C1 segment of cervical spinal cord (tissue), 14 donors: ENCODE measurements at regions not wholly inside any gene's neighbourhood (a gene's known extent, or its start where the extent isn't known, plus 50 kb on each side); places are given as distances from the start of the nearest gene placed in this dataset.
A peak's percentile ranks its signal among the peaks of the same experiment; 100 is the strongest.
"Not testable (repeated sequence)": the region's sequence is repeated elsewhere in the genome, so short reads cannot be mapped to it uniquely, and the experiment has no call there.

Experiments used
- DNase-seq, 14 donors: peaks; one replicate each; lab custom pipeline; 2025; lab: John Stamatoyannopoulos, UW

DNA sequence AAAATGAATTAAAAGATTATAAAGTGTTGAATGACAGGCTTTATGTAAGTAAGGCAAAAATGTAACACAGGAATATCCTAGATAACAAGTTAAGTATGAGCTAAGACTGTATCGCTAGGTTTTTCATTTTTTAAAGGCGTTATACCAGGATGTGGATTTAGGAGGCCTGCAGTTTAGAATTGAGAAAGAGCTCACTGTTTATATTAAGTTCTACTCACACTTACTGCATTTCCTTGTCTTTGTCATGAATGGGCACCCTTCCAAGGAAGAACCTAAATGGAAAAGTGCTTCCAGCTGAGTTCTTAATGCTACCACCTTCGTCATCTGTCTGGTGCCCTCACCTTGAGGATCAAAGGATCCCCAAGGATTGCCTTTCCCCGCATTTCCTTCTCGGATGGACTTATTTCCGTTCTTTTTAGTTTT, 148.7 kb downstream of the SOX4 start:
- DNase-seq: no peak

DNA sequence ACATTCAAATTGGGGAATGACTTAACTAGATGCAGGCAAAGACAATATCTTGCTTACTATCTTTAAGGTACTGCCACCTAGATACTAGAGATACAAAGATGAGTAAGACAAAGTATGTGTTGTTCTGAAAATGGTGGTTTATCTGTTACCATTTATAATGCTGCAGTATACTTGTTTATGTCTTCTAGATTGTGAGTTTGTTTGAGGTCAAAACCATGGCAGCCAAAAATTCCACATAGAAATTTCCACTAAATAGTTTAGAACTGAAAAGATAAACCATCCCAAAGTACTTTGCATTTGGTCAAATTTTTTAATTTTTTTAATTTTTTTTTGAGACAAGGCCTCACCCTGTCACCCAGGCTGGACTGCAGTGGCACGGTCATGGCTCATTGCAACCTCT, 150.8 kb downstream of the SOX4 start:
- no peak for DNase-seq

DNA sequence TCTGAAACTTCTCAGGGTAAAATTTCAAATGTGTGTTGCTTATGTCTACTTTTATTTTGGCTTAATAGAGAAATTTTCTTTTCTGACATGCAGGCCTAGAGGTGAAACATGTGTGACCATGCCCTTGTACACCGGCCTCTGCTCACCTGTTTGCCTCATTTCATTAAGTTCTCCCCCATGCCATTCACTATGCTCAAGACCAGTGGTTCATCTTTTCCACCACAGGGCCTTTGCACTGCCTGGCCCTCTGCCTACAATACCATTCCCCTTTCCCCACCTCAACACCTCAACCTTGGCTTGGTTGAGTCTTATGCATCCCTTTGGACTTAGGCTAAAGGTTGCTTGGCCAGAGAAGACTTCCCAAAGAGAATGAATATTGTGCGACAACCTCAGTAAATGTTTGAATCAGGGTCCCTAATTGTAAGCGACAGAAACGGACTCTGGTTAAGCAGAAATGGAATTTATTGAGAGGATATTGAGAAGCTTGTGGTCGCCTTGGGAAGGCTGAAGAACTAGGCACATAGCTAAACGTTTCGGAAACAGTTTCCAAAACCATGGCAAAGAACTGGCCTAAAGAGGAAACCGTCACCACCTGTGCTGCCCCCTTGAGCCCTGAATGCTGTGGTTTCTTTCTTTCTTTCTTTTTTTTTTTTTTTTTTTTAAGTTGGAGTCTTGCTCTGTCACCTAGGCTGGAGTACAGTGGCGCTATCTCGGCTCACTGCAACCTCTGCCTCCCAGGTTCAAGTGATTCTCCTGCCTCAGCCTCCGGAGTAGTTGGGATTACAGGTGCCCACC, 152.2 kb downstream of the SOX4 start:
- DNase-seq: no peak

DNA sequence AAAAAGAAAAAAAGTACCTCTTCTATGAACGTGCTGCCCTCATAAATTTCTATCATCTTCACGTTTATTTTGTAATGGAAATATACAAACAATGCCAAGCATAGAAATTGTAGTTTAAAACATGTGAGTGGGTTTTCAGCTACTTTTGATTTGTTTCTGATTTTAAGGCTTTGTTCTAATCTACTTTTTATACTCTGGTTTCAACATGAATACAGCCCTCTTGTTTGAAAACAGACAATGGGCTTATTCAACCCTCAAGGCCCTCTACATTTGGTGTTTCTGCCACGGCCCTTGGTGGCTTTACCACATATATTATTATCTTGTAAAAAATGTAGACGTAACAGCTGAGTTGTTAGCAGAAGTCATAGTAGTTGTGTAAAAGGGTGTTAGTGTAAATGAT, 153.9 kb downstream of the SOX4 start:
- DNase-seq: peak in 1 of 14 donors; percentile 4

DNA sequence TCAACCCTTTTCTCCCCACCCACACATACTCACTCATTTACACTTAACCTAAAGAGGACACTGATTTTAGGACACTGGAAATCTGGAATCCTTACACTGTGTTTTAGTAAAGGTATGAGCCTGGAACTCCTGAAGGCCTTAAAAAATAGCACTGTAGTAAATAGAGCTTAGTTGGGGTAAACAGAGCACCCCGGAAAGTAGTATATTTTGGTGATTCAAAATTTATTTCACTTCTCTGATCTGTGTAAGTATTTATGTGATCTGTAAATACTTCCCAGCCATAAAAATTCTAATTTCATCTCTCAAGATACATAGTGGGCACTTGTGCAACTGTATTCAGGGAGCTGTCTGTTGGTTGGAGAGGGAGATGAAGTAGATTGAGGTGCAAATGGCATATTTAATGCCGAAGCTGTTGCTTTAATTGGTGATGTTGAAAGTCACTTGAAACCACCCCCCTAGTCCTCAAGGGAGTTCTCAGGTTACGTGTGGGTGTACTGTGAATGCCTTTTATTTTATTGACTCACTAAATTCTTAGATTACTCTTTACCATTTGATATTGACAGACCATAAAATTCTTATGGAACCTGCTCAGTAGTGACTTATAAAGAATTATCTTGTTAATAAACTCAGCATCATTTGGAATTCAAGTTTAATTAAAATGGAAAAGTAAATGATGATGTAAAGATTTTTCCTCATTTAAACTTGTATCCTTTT, 154.9 kb downstream of the SOX4 start:
- no peak for DNase-seq

DNA sequence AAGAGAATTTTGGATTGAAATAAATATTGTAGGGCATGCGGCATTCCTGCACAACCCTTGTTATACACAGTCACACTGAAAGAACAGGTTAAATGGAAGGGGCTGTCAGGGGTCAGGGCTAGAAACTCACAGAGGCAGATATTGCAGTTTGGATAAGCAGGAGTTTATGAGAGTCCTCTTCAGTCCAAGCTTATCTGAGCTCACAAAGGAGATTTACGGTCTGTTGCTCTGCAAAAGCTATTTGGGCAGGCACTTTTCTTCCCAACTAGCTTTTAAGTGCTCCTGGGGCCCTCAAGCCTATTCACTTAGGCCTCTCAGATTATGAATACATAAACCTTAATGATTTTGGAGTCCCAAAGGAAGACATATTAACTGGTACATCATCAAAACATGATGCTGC, 156.2 kb downstream of the SOX4 start:
- DNase-seq: no peak

DNA sequence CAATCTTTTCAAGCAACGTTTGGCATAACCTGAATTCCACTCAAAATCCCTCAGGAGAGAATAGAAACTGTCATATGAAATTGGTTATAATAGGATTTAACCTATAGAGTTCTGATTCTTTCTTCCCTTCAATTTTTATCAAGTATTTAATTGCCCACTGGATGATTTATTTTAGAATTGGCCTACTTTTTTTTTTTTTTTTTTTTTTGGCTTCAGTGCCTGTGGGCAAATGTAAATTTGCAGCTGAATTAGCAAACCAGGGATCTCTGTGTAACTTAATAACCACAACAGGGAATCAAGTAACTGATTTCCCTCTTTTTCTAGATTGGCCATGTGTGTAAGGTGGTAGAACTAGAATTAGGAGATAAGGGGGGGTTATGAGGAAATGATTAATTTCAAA, 157.0 kb downstream of the SOX4 start:
- no peak for DNase-seq

DNA sequence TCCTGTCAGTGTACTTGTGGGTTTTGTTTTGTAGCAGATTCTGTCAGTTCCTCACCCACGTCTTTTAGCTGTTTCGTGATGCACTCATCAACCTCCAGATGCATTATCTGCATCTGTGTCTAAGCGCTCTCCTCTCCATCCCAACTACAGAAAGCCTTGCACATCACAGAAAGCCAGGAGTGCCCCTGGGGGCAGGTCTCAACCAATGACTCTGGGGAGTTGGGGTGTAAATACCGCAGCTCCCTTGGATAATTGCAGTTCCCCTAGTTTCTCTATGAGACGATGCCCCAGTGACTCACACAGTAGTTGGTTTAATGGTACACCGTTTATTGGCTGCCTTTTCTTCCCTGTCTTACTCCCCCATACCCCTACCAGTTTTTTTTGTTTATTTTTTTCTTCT, 158.1 kb downstream of the SOX4 start:
- DNase-seq: no peak

DNA sequence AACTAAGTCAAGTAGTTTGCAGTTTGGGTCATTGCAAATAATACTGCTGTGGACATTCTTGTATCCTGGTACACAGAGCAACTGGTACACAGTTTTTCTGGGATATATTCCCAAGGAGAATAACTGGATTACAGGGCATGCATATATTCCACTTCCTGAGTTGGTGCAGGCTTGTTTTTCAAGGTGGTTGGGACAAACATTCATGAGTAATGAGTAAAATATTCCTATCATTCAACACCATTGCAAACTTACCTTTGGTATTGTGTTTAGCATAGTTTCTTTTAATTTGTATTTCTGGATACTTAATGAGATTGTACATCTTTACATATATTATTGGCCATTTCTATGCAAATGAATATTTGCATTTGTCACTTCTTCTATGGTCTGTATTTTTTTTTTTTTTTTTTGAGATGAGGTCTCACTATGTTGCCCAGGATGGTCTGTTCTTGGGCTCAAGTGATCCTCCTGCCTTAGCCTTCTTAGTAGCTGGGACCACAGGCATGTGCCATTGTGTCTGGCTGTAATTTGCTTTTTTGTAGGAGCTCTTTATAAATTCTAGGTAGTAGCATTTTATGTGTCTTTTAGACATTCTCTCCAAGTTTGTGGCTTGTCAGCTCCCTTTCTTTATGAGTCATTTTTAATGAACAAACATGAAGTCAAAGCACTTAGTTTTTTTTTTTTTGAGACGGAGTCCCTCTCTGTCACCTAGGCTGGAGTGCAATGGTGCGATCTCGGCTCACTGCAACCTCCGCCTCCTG, 158.7 kb downstream of the SOX4 start:
- DNase-seq: no peak

DNA sequence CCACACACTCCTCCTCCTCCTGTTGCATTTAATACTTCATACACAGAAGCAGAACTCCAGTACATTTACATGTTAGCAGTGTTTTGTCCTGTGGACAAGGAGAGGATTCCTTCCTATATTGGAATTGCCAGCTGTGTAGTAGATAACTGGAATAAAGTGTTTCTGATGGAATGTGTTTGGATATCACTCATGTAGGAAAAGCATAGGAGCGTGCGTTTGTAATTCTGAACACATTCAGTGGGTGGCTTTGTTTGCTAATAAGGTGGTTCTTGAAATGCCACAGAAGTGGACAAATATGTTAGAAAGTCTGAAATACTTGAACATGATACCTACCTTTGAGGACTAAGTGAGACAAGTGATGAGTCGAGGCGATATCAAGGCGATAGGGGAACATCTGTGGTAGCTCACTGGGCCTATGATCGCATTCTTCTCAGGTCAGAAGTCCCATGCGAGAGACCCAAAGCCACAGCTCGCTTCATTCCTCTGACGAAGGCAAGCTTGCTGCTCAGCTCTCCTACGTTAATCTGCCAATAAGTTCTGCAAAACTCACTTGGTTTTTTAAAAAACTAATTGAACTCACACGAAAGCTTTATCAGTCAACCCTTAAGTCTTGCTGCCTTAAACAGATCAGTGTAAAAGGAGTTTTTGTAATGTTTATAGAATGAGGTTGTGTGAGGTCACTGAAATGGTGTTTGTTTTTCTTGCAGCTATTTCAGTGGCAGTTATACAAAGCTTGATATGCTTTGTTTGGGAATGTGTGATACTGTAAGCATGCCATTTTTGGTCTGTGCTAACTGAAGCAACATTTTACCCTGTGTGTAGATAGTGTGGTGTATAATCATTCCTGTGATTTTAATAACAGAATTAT, 159.9 kb downstream of the SOX4 start:
- DNase-seq: no peak

DNA sequence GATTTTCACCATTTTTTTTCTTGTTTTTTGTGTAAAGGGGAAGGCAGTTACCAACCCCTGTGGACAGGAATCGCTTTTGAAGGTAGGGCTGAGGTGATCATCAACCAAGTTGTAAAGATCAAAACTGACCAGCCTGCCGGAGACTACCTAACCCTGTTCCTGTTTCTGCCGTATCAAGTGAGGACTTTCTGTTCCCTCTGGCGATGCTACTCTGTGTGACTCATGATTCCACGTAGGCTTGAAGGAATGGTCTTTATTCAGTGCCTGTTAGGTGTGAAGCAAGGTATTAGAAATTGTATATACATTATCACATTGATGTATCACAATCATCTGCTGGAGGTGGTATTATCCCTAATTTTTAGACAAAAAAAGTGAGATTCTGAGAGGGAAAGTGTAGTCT, 161.3 kb downstream of the SOX4 start:
- DNase-seq: no peak

DNA sequence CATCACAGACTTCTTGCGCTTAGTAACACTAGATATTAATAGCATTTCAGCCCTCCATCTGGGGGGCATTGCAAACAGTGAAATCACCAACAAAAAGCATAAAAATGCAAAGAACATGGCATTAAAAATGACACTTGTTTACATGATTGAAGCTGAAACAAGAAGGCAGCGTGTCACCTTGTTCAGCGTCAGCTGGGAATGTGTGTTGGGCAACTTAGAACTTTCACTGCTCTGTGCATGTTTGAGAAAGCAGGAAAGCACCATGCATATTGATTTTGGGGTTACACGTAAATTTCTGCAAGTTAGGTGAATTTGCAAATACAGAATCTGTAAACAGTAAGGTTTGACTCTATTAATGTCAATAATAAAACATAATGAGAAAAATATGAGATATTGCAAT, 162.9 kb downstream of the SOX4 start:
- DNase-seq: no peak

DNA sequence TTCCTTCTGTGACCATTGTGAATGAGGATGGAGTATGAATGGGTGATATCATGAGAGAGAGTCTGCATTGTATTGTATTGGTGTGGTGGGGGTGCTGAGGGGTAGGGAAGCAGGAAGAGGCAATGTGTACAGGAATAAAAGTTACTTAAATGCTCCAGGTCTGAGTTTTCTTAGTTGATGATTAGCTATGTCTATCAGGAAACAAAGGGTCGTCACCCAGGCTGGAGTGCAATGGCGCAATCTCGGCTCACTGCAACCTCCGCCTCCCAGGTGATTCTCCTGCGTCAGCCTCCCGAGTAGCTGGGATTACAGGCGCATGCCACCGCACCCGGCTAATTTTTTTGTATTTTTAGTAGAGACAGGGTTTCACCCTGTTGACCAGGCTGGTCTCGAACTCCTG, 163.8 kb downstream of the SOX4 start:
- not testable (repeated sequence) for DNase-seq

DNA sequence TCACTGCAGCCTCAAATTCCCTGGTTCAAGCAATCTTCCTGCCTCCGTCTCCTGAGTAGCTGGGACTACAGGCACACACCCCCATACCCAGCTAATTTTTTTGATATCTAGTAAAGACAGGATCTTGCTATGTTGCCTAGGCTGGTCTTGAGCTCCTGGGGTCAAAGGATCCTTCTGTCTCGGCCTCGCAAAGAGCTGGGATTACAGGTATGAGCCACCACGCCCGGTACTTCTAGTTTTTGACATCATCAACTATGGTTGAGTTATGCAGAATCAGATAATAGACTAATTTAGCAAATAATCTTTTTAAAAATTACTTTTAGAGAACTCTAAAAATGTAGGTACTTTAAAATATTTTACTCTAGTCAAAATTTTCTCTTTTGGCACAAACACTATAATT, 166.2 kb downstream of the SOX4 start:
- DNase-seq: no peak

DNA sequence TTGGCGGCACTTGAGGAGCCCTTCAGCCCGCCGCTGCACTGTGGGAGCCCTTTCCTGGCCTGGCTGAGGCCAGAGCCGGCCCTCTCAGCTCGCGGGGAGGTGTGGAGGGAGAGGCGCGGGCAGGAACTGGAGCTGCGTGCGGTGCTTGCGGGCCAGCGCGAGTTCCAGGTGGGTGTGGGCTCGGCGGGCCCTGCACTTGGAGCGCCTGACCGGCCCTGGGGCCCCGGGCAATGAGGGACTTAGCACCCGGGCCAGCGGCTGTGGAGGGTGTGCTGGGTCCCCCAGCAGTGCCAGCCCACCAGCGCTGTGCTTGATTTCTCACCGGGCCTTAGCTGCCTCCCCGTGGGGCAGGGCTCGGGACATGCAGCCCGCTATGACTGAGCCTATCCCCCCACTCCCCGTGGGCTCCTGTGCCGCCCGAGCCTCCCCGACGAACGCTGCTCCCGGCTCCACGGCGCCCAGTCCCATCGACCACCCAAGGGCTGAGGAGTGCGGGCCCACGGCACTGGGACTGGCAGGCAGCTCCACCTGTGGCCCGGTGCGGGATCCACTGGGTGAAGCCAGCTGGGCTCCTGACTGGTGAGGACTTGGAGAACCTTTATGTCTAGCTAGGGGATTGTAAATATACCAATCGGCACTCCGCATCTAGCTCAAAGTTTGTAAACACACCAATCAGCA, 167.6 kb downstream of the SOX4 start:
- not testable (repeated sequence) for DNase-seq

DNA sequence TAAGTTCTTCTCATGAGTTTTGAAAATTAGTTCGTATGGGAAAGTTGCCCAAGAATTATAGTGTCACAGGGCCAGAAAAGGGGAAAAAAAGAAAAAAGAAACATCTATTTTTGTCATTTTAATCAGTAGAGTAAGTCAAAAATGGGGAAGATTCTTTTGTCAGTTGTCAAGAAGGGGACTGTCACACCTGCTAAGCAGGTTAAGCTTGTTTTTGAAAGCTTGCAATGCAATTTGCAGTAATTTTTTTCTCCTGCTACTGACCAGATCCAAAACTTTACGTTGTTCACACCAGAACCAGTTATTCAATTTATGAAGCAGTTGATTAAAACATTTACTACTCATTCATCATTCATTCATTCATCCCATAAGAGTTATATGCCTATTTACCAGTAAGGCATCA, 171.4 kb downstream of the SOX4 start:
- DNase-seq: no peak

DNA sequence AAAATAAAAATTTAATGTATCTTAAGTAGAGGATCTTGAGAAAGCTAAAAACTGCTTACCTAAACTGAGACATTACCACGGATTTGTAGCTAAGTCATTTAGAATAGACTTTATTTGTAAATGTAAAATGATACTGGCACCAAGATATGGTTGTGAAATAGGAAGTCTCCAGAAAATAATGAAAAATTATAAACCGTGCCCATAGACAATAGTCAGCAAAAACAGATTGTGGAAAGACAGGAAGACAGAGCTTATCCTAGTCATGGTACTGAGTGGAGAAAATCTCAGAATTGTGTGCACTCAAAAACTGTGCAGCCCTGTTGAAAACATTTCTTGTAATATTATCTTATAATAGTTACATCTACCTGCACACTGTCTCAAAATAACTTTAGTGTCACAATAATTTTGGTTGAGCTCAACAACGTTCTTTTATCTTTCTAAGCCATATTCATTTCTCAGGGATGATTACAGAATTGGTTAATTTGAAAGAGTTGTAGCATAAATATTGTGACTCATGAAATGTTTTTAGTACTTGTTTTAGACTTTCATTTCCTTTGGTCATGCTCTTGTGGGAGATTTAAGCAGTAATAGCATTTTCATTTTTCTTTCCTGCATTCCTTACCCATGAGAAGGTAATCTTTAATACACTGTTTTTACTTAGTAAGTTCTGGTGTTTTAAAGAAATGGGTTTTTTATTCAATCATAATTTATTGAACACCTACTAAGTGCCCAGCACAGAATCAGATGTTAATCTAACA, 174.5 kb downstream of the SOX4 start:
- no peak for DNase-seq

DNA sequence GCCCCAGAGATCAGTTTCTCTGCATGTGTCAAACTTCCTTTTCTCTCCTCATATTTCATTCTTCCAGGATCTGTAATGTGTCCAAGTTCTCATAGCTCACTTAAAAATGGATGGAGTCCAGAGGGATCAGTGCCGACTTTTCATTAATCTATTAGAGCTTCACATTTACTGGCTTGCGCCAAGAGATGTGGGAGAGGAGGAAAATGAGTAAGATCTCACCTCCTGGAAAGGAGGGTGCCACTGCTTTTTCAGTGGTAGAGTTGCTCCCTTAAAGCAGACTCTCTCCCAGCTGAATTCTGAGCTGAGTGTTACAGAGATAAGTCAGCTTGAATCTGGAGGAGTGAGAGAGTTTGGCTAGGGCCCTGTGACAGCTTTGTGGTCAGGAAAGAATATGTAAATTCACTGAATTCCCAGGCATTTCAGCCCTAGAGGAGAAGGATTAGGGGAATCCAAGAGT, 175.9 kb downstream of the SOX4 start:
- DNase-seq: no peak

DNA sequence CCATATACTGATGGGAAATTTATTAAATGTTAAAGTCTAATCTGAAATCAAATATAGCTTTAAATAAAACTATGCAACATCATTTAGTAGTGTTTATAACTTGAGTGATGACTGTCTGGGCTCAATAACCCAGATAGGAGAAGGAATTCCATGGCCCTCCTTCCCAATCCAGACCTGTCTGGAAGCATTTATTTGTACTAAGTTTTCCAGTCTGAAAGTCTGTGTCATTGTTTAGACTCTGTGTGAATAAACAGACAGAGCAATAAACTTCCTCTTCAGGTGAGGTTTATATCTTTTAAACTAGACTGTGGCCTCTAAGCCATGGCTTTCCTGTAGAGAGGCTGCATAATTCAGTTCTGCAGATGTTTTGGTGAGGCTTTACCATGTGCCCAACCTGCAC, 176.4 kb downstream of the SOX4 start:
- no peak for DNase-seq
